IPS-18a (cell line): ENCODE measurements at regions not wholly inside any gene's neighbourhood (a gene's known extent, or its start where the extent isn't known, plus 50 kb on each side); places are given as distances from the start of the nearest gene placed in this dataset.

ENCODE experiments used
- H3K27ac ChIP-seq: one replicate; pipeline ENCODE4 v1.5.1; 2013; ENCODE audit warnings: low read length
- H3K27me3 ChIP-seq: one replicate; pipeline ENCODE4 v1.6.1; 2013; ENCODE audit warnings: mild to moderate bottlenecking, low read length; ENCODE audit not compliant: control insufficient read depth, insufficient read depth
- H3K36me3 ChIP-seq: one replicate; pipeline ENCODE4 v1.6.1; 2013; ENCODE audit warnings: low read depth, low read length; ENCODE audit not compliant: control insufficient read depth
- H3K4me1 ChIP-seq: one replicate; pipeline ENCODE4 v1.6.1; 2013; ENCODE audit warnings: low read depth, low read length; ENCODE audit not compliant: control insufficient read depth
- H3K4me3 ChIP-seq: one replicate; pipeline ENCODE4 v1.5.1; 2013; ENCODE audit warnings: low read length
- H3K9ac ChIP-seq: one replicate; pipeline ENCODE4 v1.6.1; 2013; ENCODE audit warnings: mild to moderate bottlenecking, low read length, moderate library complexity
- H3K9me3 ChIP-seq: one replicate; pipeline ENCODE4 v1.6.1; 2013; ENCODE audit warnings: low read depth, low read length; ENCODE audit not compliant: control insufficient read depth

DNA sequence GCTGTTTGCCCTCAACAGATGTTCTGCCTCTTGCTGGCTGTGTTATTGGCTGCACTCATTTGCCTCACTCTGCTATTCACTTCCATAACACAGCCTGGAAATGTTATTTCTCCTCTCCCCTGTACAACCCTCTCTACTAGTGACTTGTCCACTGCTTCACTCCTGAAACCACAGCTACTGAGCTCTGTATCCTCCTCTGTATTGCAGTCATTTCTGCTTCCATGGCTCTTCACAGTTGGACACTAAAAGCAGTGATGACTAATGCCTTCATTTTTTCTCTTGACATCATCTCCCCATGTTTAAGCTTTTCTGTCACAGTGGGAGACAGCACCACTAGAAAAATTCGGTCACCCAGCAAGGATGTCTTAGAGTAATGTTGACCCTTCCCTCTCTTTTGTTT, 123.0 kb upstream of the PPP1R2C start:
- H3K9ac ChIP-seq, result no peak overlapping the region
- H3K9me3 ChIP-seq, result peaks cover 11% of the 10 kb centered on the region
- no peak overlapping the region for H3K27ac ChIP-seq
- no peaks in the 10 kb centered on the region for H3K27me3 ChIP-seq
- no peaks in the 10 kb centered on the region for H3K4me1 ChIP-seq
- H3K36me3 ChIP-seq, result no peaks in the 10 kb centered on the region
- H3K4me3 ChIP-seq, result no peak overlapping the region

DNA sequence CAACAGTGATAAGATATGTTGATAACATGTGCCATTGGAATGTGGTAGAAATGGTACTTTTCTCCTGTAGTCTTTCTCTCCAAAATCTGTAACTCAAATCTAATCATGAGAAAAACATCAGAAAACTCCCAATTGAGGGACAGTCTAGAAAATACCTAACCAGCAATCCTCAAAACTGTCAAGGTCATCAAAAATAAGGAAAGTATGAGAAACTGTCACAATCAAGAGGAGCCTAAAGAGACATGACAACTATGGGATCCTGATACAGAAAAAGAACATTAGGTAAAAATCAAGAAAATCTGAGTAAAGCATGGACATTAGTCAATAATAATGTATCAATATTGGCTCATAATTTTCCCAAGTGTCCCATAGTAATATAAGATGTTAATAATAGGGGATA, 124.5 kb upstream of the PPP1R2C start:
- no peak overlapping the region for H3K27ac ChIP-seq
- H3K4me3 ChIP-seq, result no peak overlapping the region
- H3K27me3 ChIP-seq, result no peaks in the 10 kb centered on the region
- no peak overlapping the region for H3K9ac ChIP-seq
- H3K9me3 ChIP-seq, result peaks cover 17% of the 10 kb centered on the region
- no peaks in the 10 kb centered on the region for H3K36me3 ChIP-seq
- H3K4me1 ChIP-seq, result no peaks in the 10 kb centered on the region

DNA sequence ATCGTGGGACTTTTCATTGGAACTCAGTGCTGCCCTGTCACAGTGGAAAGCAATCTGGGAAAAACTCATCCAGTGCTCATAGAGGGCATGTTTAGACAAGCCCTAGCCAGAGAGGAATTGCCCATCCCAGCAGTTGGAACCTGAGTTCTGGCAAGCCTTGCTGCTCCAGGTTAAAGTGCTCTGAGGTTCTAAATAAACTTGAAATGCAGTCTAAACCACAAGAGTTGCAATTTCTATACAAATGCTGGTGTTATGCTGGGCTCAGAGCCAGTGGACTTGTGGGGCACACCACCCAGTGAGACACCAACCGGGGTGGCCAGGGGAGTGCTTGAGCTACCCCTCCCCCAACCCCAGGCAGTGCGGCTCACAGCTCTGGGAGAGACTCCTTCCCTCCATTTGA, 142.8 kb upstream of the PPP1R2C start:
- Histone ChIP-seq H3K4me3 (no peak overlapping the region), H3K36me3 (no peaks in the 10 kb centered on the region), H3K27me3 (no peaks in the 10 kb centered on the region), H3K4me1 (no peaks in the 10 kb centered on the region), H3K9ac (no peak overlapping the region), H3K27ac (no peak overlapping the region), H3K9me3 (peaks cover 9% of the 10 kb centered on the region)

DNA sequence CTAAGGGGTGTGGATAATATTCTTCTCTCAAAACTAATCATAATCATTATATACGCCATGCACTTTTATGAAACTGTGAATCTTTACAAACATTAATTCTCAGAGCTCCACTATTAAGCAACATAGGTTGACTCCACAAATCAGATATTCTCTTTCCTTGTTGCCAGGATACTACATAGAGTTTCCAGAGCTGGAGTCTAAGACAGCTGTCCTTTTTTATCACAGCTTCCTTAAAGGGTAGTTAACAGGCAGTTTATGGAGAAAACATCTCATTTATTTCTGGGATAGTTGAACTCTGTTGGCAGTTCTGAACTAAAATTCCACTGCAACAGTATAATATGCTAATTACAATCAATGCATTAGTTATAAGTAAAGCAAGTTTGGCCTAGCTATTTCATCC, 152.1 kb upstream of the PPP1R2C start:
- H3K27me3 ChIP-seq, result no peaks in the 10 kb centered on the region
- H3K9me3 ChIP-seq, result peaks cover 4% of the 10 kb centered on the region
- H3K27ac ChIP-seq, result no peak overlapping the region
- H3K4me1 ChIP-seq, result no peaks in the 10 kb centered on the region
- H3K9ac ChIP-seq, result no peak overlapping the region
- H3K36me3 ChIP-seq, result no peaks in the 10 kb centered on the region
- no peak overlapping the region for H3K4me3 ChIP-seq

DNA sequence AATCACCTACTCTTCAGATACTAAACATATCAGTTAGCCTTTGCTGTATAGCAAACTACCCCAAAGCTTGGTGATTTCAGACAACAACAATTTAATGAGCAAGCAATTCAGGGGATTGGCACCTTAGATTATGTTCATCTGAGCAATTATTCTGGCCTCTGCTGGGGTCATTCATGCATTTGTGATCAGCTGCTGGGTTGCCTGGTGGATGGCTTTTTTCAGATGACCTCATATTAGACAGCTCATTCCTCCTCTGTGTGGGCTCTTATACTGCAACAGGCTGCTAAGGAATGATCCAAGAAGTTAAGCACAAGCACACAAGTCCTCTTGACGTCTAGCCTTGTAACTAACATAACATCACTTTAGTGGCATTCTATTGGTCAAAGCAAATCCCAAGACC, 153.0 kb upstream of the PPP1R2C start:
- no peak overlapping the region for H3K9ac ChIP-seq
- H3K9me3 ChIP-seq, result peaks cover 4% of the 10 kb centered on the region
- no peaks in the 10 kb centered on the region for H3K4me1 ChIP-seq
- no peak overlapping the region for H3K4me3 ChIP-seq
- no peak overlapping the region for H3K27ac ChIP-seq
- H3K27me3 ChIP-seq, result no peaks in the 10 kb centered on the region
- H3K36me3 ChIP-seq, result no peaks in the 10 kb centered on the region

DNA sequence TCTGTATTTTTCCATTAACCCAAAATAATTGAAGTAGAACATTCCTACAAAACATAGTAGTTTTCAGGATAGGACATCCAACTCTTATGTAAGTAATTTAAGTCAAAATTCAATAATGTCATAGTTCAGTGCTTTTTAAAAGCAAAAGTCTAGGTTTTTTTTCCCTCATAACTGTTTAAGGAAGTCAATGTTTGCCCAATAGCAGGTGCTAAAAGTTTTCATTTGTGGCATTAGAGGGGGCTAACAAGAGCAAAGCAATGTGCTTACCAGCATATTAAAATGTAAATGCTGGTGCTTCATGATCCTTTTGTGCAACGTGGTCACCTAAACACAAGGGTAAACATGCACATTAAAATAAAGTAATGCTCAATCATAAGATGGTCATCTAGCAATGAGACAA, 155.2 kb upstream of the PPP1R2C start:
- H3K27ac ChIP-seq, result no peak overlapping the region

DNA sequence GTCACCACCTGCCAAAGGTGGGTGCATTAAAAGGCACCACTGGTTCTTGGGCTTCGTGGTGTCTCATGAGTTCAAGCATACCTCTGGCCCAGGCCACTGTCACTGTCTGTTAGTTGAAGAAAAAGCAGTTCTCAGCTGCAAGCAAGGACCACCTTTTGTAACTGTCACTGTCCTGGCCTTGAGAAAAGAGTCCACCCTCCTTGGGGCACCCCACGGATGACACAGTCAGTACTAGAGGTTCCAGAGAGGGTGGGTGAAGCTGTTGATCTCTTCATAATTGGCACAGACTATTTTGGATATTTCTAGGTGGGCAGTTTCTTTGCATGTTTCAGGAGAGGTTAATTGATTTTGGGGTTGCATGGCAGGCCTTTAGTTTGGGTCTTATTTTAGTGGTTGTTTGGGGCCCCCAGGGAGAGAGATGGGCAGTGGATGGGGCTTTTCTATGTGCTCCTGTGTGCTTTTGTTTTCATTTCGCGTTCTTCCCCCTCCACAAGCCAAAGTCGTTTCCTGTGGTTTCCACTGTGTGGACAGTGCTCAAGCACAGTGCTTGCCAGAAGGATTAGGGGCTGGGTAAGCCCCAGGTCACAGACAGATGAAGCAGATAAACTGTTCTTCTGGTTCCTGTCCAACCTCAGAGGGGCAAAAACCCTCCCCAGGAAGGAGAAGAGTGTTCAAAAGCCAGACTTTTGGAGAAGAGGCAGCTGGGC, 156.2 kb upstream of the PPP1R2C start:
- H3K27ac ChIP-seq, result no peak overlapping the region

More for the DNA sequence above, 155.2 kb upstream of the PPP1R2C start:
- H3K36me3 ChIP-seq, result no peaks in the 10 kb centered on the region
- H3K27me3 ChIP-seq, result no peaks in the 10 kb centered on the region
- no peaks in the 10 kb centered on the region for H3K4me1 ChIP-seq
- H3K9ac ChIP-seq, result no peak overlapping the region
- no peak overlapping the region for H3K4me3 ChIP-seq
- peaks cover under 1% of the 10 kb centered on the region for H3K9me3 ChIP-seq

DNA sequence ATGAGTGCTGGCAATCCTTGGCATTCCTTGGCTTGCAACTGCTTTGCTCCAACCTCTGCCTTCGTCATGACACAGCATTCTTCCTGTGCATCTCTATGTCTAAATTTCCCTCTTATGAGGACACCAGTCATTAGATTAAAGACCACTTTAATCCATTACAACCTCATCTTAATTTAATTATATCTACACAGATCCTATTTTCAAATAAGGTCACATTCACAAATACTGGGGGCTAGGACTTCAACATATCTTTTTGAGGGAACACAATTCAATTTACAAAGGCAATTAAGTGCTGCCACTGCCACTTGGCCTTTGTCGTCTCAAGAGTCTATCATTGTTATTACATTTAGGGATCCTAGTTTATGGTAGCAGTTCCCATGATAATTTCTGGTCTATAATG, 163.7 kb upstream of the PPP1R2C start:
- H3K4me1 ChIP-seq, result no peaks in the 10 kb centered on the region
- no peak overlapping the region for H3K27ac ChIP-seq
- no peaks in the 10 kb centered on the region for H3K27me3 ChIP-seq
- H3K4me3 ChIP-seq, result no peak overlapping the region
- peaks cover 28% of the 10 kb centered on the region for H3K9me3 ChIP-seq
- H3K9ac ChIP-seq, result no peak overlapping the region
- no peaks in the 10 kb centered on the region for H3K36me3 ChIP-seq

More for the DNA sequence above, 156.2 kb upstream of the PPP1R2C start:
- H3K9ac ChIP-seq, result no peak overlapping the region
- H3K9me3 ChIP-seq, result peaks cover 8% of the 10 kb centered on the region
- no peaks in the 10 kb centered on the region for H3K27me3 ChIP-seq
- no peak overlapping the region for H3K4me3 ChIP-seq
- H3K4me1 ChIP-seq, result no peaks in the 10 kb centered on the region
- H3K36me3 ChIP-seq, result no peaks in the 10 kb centered on the region

DNA sequence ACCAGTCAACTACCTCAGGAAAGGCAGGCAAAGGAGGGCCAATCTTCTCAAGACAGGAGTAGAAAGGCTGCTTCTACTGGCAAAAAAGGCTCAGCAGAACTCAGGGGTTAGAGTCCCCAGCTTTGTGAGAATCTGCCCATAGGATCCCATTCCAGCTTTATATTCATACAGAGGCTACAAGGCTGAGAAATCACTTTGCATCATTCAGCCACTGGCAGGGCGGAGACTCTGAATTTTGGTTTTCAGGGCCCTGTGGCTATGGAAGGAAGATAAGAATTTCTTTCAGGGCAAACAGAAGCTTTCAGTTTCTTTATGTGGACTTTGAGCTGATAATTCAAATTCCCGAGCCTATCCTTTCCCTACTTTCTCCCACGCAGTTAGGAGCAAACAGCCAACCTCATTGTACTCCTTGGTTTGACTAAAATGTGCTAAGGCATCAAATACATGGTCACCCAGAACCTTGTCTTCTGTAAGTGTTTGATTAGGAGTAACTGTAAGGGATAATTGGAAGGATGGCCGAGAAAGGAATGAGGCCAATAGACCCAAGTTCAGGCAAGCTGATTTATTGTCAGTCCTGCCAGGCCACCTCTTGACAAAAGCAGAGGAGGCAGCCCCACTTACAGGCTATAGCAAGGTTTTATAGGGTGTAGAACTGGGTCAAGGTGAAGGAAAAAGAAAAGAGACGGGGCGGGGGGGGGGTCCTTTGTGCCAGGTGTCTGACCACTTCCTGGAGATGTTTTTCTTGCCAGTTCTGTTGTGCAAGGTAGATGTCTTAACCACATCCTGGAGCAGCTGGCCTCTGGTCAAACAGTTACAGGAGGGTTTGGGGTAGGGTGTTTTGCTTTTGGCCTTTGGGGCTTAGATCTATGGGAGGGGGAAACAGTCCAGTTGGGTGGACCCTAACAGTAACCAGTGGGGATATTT, 165.3 kb upstream of the PPP1R2C start:
- H3K36me3 ChIP-seq, result no peaks in the 10 kb centered on the region
- H3K9me3 ChIP-seq, result peaks cover 26% of the 10 kb centered on the region
- H3K27me3 ChIP-seq, result no peaks in the 10 kb centered on the region
- no peak overlapping the region for H3K4me3 ChIP-seq
- no peak overlapping the region for H3K9ac ChIP-seq
- H3K27ac ChIP-seq, result no peak overlapping the region
- H3K4me1 ChIP-seq, result no peaks in the 10 kb centered on the region

DNA sequence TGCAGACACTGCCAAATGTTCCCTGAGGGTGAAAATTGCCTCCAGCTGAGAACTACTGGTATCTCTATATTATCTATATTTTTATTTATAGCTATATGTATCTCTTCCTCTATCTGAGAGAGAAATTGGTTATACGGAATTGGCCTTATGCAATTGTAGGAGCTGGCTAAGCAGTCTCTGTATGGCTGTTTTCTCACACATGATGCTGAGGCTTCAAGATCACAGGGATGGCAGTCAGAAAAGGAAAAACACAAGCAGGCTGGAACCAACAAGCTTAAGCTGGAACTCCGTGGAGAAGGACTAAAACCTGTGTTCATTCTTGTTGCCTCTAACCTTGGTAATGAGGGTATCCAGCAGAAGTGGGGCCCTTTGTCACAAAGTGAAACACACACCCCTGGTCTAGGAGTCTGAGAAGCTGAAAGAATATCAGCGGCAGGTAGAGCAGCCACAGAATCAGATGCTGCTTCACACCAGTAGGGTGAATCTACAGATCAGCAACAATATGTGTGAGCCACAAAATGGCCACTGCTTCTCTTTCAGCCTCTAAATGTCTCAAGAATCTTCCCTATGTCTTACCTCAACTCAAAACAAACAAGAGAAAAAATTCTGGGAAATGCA, 166.5 kb upstream of the PPP1R2C start:
- Histone ChIP-seq H3K27me3 (no peaks in the 10 kb centered on the region), H3K9me3 (peaks cover 25% of the 10 kb centered on the region), H3K4me1 (no peaks in the 10 kb centered on the region), H3K27ac (no peak overlapping the region), H3K9ac (no peak overlapping the region), H3K4me3 (no peak overlapping the region), H3K36me3 (no peaks in the 10 kb centered on the region)

DNA sequence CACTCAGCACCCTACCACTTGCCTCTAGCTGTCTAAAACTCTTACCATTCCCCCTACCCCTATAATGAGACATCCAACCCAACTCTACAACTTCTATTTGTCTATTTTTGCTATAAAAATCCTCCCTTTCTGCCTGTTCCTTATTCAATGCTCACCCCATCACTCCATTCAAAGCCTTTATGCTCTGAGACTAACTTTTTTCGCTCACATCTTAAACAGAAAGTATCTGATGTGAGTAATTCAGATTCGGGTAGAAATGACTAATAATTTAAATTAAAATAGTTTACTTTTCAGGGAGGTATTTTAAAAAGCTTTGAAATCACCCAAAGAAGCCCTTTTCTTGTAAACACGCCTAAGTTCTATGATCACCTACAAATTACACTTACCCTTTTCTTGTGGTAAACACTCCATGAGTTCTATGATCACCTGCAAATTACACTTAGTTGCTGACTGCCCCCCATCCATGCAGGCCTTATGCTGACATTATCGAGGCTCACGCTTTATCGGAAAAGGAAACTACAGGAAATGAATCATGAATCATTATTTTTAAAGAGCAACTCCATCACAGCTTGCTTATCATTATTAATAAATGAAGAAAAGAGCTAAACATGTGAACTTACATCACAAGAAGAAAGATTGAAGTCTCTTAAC, 168.7 kb upstream of the PPP1R2C start:
- Histone ChIP-seq H3K4me3 (no peak overlapping the region), H3K36me3 (no peaks in the 10 kb centered on the region), H3K9me3 (peaks cover 17% of the 10 kb centered on the region), H3K4me1 (no peaks in the 10 kb centered on the region), H3K27ac (no peak overlapping the region), H3K9ac (no peak overlapping the region), H3K27me3 (no peaks in the 10 kb centered on the region)
